ENCODE measurements at regions not wholly inside any gene's neighbourhood (a gene's known extent, or its start where the extent isn't known, plus 50 kb on each side); places are given as distances from the start of the nearest gene placed in this dataset.

- TF ChIP-seq POLR2AphosphoS5 (IDR thresholded peaks at IDR 0.05; ENCODE audit: borderline replicate concordance, low read depth, low read length) (no peak), EZH2 (IDR thresholded peaks at IDR 0.05) (no peak)
Measured at GRCh38 chr1:244354810-244355278, 96.9 kb downstream of the ADSS2 start.

All from SK-N-MC (cell line).